Ectodermal cell (in vitro differentiated cells): ENCODE measurements at regions not wholly inside any gene's neighbourhood (a gene's known extent, or its start where the extent isn't known, plus 50 kb on each side); places are given as distances from the start of the nearest gene placed in this dataset.

Experiments used
- H3K27ac ChIP-seq: 2 replicates; pipeline ENCODE4 v1.7.0; 2013; ENCODE audit warnings: mild to moderate bottlenecking, low read depth, low read length; ENCODE audit not compliant: insufficient read depth, poor library complexity, severe bottlenecking
- H3K27me3 ChIP-seq: 2 replicates; pipeline ENCODE4 v1.7.0; 2013; ENCODE audit warnings: mild to moderate bottlenecking, low read length; ENCODE audit not compliant: insufficient read depth, control insufficient read depth, poor library complexity, severe bottlenecking
- H3K36me3 ChIP-seq: one replicate; pipeline ENCODE4 v1.7.0; 2013; ENCODE audit warnings: low read length; ENCODE audit not compliant: control insufficient read depth, insufficient read depth
- H3K4me1 ChIP-seq: one replicate; pipeline ENCODE4 v1.7.0; 2013; ENCODE audit warnings: low read length; ENCODE audit not compliant: control insufficient read depth, insufficient read depth
- H3K4me3 ChIP-seq: 2 replicates; pipeline ENCODE4 v1.7.0; 2013; ENCODE audit warnings: low read depth, low read length, control low read depth; ENCODE audit not compliant: insufficient read depth
- H3K9me3 ChIP-seq: 2 replicates; pipeline ENCODE4 v1.7.0; 2013; ENCODE audit warnings: mild to moderate bottlenecking, low read length, moderate library complexity; ENCODE audit not compliant: control insufficient read depth
- WGBS, 2 experiments: methylation state at CpG; one replicate each; pipeline ENCODE4 v1.1.7; 2013; ENCODE audit warnings: missing lambda C conversion rate in 2 of 2; 5-methylcytosine and 5-hydroxymethylcytosine counted together

DNA sequence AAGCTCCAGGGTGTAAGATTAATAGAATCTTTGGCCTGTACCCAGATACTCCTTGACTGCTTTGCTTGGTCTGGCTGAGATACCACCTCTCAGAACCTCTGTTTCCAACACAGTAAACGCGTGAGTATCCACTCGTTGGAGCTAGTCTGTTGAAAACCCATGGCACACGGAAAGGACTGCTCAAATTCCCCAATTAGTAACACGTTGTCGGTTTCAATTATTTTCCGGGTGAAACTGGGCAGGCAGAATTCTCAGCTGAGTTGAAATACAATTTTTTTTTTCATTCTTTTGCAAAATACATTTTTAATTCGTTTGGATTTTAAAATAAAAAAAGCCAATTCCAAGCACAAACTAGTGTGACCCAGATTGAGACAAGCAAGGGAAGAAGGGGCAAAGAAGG is 120.5 kb downstream of the MAF start:
- WGBS, 2 experiments = 86 to 90% methylated on average over 8 of the region's 8 CpGs
- no peak overlapping the region for H3K27ac ChIP-seq
- H3K4me1 ChIP-seq = no peaks in the 10 kb centered on the region
- no peaks in the 10 kb centered on the region for H3K36me3 ChIP-seq
- no peaks in the 10 kb centered on the region for H3K9me3 ChIP-seq
- no peaks in the 10 kb centered on the region for H3K27me3 ChIP-seq
- H3K4me3 ChIP-seq = no peak overlapping the region

DNA sequence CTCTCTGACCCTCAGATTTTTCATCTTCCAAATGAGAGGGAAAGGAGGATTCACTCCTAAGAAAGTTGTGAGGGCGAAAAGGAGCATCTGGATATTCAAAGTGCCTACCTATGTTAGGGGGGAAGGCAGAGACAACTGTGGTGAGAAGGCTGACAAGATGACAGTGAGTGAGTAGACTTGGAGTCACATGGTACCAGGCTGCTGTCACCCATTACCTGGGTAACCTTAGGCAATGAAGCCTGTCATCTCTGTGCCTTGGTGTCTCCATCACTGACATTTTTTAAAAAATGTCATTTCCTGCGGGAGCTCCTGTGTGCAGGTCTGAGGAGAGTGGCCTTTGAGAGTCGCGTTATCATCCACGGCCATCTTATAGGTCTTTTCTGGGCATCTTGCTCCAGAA is 124.0 kb downstream of the MAF start:
- Histone ChIP-seq H3K27ac (no peak overlapping the region), H3K4me1 (no peaks in the 10 kb centered on the region), H3K36me3 (no peaks in the 10 kb centered on the region), H3K4me3 (no peak overlapping the region), H3K9me3 (no peaks in the 10 kb centered on the region), H3K27me3 (no peaks in the 10 kb centered on the region)
- 95 to 96% methylated on average over 5 of the region's 5 CpGs for WGBS, 2 experiments

DNA sequence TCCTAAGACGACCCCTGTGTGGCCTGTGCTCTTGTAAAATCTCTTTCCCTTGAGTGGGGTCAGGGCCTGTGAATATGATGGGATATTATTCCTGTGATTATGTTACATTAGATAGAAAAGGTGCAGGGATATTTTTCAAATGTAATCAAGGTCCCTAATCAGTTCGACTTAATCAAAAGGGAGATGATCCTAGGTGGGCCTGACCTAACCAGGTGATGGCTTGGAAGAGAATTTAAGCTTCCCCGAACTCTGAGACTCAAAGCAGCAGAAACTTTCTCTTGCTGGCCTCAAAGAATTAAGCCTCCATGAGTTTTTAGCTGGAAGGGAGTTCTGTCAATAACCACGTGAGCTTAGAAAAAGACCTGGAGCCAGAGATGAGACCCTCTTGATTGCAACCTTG is 124.7 kb downstream of the MAF start:
- Histone ChIP-seq H3K4me3 (no peak overlapping the region), H3K36me3 (no peaks in the 10 kb centered on the region), H3K27ac (no peak overlapping the region), H3K27me3 (no peaks in the 10 kb centered on the region), H3K4me1 (no peaks in the 10 kb centered on the region), H3K9me3 (no peaks in the 10 kb centered on the region)
- 93 to 94% methylated on average over 4 of the region's 4 CpGs for WGBS, 2 experiments

DNA sequence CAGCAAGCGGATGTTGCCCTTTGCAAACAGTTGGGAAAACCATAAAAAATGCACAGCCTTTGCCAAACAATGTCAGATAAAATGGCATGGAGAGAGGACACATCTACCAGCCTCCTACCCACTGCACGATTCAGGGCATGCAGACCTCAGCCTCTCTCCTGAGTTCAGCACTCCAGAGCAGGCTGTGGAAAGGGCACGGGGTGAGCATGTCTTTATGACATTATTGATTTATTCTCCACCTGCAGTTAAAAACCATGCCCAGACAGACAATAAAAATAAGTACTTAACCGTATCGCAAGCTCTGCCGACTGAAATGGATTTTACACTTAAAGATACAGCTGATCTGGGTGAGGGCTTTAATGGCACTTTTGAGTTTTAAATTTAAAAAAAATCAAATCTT is 127.1 kb downstream of the MAF start:
- Histone ChIP-seq H3K4me3 (no peak overlapping the region), H3K9me3 (no peaks in the 10 kb centered on the region), H3K4me1 (no peaks in the 10 kb centered on the region), H3K36me3 (no peaks in the 10 kb centered on the region), H3K27ac (no peak overlapping the region), H3K27me3 (no peaks in the 10 kb centered on the region)
- 94 to 96% methylated on average over 6 of the region's 6 CpGs for WGBS, 2 experiments

DNA sequence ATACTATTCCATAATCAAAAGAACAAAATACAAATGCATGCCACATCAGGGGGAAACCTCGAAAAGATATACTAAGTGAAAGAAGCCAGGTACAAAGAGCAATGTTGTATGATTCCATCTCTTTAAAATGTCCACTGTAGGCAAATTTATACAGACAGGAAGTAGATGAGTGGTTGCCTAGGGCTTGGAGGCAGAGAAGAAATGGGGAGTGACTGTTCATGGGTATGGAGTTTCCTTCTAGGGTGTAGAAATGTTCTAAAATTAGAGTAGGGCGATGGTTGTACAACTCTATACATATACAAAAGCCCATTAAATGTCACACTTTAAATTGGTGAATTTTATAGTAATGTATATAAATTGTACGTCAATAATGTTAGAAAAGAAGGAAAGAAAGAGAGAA is 128.1 kb downstream of the MAF start:
- no peak overlapping the region for H3K27ac ChIP-seq
- H3K36me3 ChIP-seq = no peaks in the 10 kb centered on the region
- H3K9me3 ChIP-seq = no peaks in the 10 kb centered on the region
- H3K27me3 ChIP-seq = no peaks in the 10 kb centered on the region
- no peak overlapping the region for H3K4me3 ChIP-seq
- 94 to 100% methylated on average over 2 of the region's 3 CpGs for WGBS, 2 experiments
- H3K4me1 ChIP-seq = no peaks in the 10 kb centered on the region

DNA sequence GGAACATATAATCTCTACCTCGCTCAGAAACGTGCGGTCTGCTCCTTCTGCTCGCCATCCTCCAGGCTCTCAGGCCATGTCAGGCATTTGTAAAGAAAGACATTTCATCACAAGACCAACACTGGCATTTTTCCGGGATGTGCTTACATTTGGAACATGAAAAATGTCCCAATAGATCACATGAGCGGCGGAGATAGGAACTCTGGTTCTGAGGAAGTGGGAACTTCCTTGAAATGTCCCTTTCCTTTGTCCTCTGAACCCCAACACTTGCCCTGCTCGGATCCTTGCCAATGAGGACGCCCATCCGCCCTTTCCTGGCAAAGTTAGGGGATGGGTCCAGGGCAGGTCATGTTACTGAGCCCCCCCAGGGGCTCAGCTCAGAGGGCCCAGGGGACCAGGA is 130.5 kb downstream of the MAF start:
- Histone ChIP-seq H3K36me3 (no peaks in the 10 kb centered on the region), H3K4me3 (no peak overlapping the region), H3K4me1 (no peaks in the 10 kb centered on the region), H3K27ac (no peak overlapping the region), H3K27me3 (no peaks in the 10 kb centered on the region), H3K9me3 (no peaks in the 10 kb centered on the region)
- 95 to 97% methylated on average over 10 of the region's 10 CpGs for WGBS, 2 experiments

DNA sequence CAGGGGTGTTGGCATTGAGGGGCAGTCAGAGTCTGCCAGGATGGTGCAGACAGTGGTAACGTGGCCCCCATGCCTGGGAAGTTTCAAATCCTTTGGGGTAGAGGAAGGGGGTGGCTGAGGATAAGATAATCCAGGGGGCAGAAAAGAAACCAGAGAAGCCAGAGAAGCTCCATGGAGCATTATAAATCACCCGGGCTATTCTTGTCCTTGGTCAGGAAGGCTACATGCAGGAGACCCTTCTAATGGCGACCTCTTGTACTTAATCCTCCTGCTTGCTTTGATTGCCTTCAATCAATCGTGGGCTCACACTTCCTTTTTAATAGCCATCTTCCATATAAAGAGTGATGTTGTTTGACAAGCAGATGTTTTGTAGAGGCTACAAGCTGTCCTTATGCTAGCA is 131.9 kb downstream of the MAF start:
- no peaks in the 10 kb centered on the region for H3K4me1 ChIP-seq
- no peaks in the 10 kb centered on the region for H3K27me3 ChIP-seq
- no peaks in the 10 kb centered on the region for H3K36me3 ChIP-seq
- no peak overlapping the region for H3K27ac ChIP-seq
- no peaks in the 10 kb centered on the region for H3K9me3 ChIP-seq
- 93 to 96% methylated on average over 3 to 4 of the region's 4 CpGs for WGBS, 2 experiments
- H3K4me3 ChIP-seq = no peak overlapping the region

DNA sequence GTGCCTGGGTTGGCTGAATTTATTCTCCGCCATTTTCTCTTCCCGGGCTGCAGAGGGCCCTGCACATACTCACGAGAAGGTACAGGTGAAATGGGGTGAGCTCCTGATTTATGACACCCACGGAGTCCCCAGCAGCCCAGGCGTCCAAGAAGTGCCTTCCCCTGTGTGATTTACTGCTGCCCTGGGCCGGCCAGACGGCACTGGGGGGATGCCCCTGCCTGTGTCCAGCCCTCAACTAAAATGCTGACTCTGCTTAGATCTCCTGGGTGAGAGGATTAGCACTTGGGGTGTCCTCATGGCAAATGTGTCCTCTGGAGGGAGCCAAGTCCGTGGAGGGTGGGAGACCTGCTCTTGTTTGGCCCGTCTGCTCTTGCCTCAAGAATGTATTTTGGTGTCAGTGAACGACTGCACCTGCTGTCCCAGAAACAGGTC is 132.4 kb downstream of the MAF start:
- H3K27ac ChIP-seq = no peak overlapping the region
- no peaks in the 10 kb centered on the region for H3K9me3 ChIP-seq
- H3K4me3 ChIP-seq = no peak overlapping the region
- H3K4me1 ChIP-seq = no peaks in the 10 kb centered on the region
- 81% methylated on average over 10 of the region's 10 CpGs for WGBS, 2 experiments
- H3K36me3 ChIP-seq = no peaks in the 10 kb centered on the region
- H3K27me3 ChIP-seq = no peaks in the 10 kb centered on the region

DNA sequence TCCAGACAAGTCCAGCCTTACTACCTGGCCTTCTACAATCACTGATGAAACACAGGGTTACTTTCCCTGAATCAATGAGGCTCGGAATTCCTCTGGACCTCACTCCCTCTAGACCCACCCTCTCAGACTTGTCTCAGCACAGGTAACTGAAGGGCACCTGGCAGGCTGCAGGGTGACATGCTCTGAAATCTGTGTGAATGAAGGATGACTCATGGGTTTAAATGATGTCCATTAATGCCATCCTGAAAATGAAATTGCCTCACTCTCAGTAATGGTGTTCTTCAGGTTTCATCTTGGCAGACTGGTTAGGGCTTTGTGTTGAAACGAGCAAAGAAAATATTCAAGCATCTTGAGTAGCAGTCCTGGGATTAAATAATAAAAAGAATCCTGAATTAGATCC is 134.4 kb downstream of the MAF start:
- Histone ChIP-seq H3K4me3 (no peak overlapping the region), H3K4me1 (no peaks in the 10 kb centered on the region), H3K27me3 (no peaks in the 10 kb centered on the region), H3K9me3 (no peaks in the 10 kb centered on the region), H3K27ac (no peak overlapping the region), H3K36me3 (no peaks in the 10 kb centered on the region)
- WGBS, 2 experiments = 90 to 94% methylated on average over 2 of the region's 2 CpGs

DNA sequence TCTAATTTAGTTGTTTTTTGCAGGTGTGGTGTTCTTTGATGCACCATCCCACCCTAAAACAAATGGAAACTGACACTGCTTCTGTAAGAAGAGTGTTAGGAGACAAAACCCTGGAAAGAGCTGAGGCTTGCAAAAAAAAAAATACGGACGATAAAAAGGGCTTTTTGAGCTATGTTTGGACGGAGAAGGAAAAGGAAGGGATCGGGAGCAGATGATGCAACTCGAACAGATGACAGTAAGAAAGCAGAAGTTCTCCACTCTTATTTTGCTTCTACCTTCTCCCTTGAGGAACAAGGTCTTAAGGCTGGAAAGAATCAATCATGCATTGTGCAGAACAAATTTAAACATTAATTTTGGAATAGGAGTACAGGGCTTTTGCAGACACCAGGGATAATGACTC is 136.7 kb downstream of the MAF start:
- Histone ChIP-seq H3K9me3 (no peaks in the 10 kb centered on the region), H3K4me1 (no peaks in the 10 kb centered on the region), H3K27me3 (no peaks in the 10 kb centered on the region), H3K4me3 (no peak overlapping the region), H3K27ac (no peak overlapping the region), H3K36me3 (no peaks in the 10 kb centered on the region)
- WGBS, 2 experiments = 92 to 93% methylated on average over 5 of the region's 5 CpGs

DNA sequence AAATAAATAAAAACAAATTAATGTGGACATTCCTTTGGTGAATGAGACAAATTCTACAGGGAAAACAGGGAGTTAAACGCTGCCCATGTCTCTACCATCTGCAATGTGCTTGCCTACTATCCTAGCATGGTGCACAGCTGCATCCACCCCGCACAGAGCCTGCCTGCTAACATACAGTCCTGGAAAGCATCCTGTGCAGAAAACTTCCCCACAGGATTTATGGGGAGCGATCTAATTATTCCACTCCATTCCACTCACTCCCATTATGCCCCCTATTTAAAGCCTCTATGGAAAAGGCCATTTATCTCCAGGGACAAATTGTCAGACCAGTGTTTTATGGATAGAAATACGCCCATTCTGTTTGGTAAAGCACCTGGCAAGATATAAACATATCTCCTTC is 144.5 kb downstream of the MAF start:
- Histone ChIP-seq H3K36me3 (no peaks in the 10 kb centered on the region), H3K27me3 (no peaks in the 10 kb centered on the region), H3K4me3 (no peak overlapping the region), H3K9me3 (no peaks in the 10 kb centered on the region), H3K4me1 (no peaks in the 10 kb centered on the region), H3K27ac (no peak overlapping the region)
- WGBS, 2 experiments = 92 to 94% methylated on average over 4 of the region's 4 CpGs
